ENCODE measurements at regions not wholly inside any gene's neighbourhood (a gene's known extent, or its start where the extent isn't known, plus 50 kb on each side); places are given as distances from the start of the nearest gene placed in this dataset.

DNA sequence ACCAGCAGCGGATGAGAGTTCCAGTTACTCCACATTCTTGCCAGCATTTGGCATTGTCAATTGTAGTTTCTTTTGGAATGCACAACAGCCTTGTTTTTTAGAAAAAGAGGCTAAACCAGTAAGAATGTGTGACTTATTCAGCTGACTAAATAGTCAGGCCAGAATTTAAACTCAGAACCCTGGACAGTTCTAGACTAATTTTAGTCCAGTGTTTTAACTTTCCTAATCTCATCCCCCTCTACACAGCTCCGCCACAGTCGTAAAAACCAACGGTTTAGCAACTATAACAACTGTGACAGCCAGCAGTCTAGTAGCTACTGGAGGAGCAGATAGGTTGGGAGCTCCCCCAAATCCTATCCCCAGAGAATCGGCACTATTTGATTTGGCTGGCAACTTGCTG lies 103.7 kb downstream of the FOXD1 start:
- intact Hi-C loops (cut with DNase I): no loop called here
- H3K4me1 ChIP-seq: no peaks in the 10 kb centered on the region
- H3K27ac ChIP-seq: no peak overlapping the region
- no peaks in the 10 kb centered on the region for H3K9me3 ChIP-seq
- H3K36me3 ChIP-seq: no peaks in the 10 kb centered on the region
- no peak overlapping the region for H3K4me3 ChIP-seq (replicated peaks in 1 of 3)
- peaks cover 5% of the 10 kb centered on the region for H3K27me3 ChIP-seq
- no peak for DNase-seq
- WGBS, 2 donors: 84 to 88% methylated on average over 5 of the region's 5 CpGs
- TF ChIP-seq CTCF (IDR thresholded peaks at IDR 0.05): no peak
- TF ChIP-seq POLR2A (IDR thresholded peaks at IDR 0.05): no peak

- Histone ChIP-seq H3K27me3 (peaks cover 5% of the 10 kb centered on the region), H3K4me1 (no peaks in the 10 kb centered on the region), H3K4me3 (replicated peaks in 1 of 3) (no peak overlapping the region), H3K27ac (no peak overlapping the region), H3K9me3 (no peaks in the 10 kb centered on the region), H3K36me3 (no peaks in the 10 kb centered on the region)
- intact Hi-C loops (cut with DNase I): no loop called here
- DNase-seq: no peak
- WGBS, 2 donors: 88% methylated on average over 4 of the region's 4 CpGs
- TF ChIP-seq CTCF (IDR thresholded peaks at IDR 0.05) (no peak), POLR2A (IDR thresholded peaks at IDR 0.05) (no peak)
These were observed 108.9 kb downstream of the FOXD1 start for GRCh38 chr5:73339711-73340110.

DNA sequence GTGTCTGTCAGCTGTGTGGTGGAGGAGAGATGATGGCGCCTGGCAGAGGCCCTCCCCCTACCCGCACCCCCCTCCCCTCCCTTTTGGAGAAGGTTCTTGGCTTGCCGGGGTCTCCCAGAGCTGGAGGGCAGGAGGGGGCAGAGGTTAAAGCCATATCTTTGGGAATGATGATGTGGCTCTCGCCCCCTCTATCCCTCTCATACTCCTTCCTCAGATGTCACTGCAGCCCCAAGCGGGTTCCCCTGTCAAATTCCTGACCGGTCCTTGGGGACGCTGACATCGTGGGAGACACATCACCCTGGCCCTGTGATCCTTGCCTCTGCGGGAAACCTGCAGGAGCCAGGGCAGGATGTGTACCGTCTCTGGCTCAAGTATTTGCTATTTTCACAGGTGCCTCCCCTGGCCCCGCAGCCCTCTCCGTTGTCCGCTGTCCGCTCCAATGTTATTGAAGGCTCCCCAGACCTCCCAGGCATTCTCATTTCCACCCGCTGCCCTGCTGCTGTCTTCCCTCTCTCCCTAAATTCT lies 109.5 kb downstream of the FOXD1 start:
- no peaks in the 10 kb centered on the region for H3K36me3 ChIP-seq
- no peak for TF ChIP-seq POLR2A (IDR thresholded peaks at IDR 0.05)

GRCh38 chr5:73338256-73339050 lies 110.1 kb downstream of the FOXD1 start:
- no peaks in the 10 kb centered on the region for H3K4me1 ChIP-seq
- H3K4me3 ChIP-seq (replicated peaks in 1 of 3): no peak overlapping the region
- H3K27me3 ChIP-seq: peaks cover 5% of the 10 kb centered on the region
- WGBS, 2 donors: 60 to 63% methylated on average over 16 to 17 of the region's 17 CpGs
- no peak for DNase-seq
- no peaks in the 10 kb centered on the region for H3K9me3 ChIP-seq
- TF ChIP-seq CTCF (IDR thresholded peaks at IDR 0.05): no peak
- no peak for TF ChIP-seq POLR2A (IDR thresholded peaks at IDR 0.05)
- H3K27ac ChIP-seq: no peak overlapping the region
- intact Hi-C loops (cut with DNase I): no loop called here
- H3K36me3 ChIP-seq: no peaks in the 10 kb centered on the region

More for the DNA sequence above, 109.5 kb downstream of the FOXD1 start:
- 46 to 50% methylated on average over 14 to 15 of the region's 15 CpGs for WGBS, 2 donors
- Histone ChIP-seq H3K27ac (no peak overlapping the region), H3K4me1 (no peaks in the 10 kb centered on the region), H3K4me3 (replicated peaks in 1 of 3) (no peak overlapping the region), H3K27me3 (peaks cover 5% of the 10 kb centered on the region), H3K9me3 (no peaks in the 10 kb centered on the region)
- no peak for DNase-seq
- intact Hi-C loops (cut with DNase I): no loop called here

GRCh38 chr5:73337586-73338255 lies 110.9 kb downstream of the FOXD1 start:
- no peak for DNase-seq
- Histone ChIP-seq H3K27me3 (peaks cover 5% of the 10 kb centered on the region), H3K9me3 (no peaks in the 10 kb centered on the region), H3K36me3 (no peaks in the 10 kb centered on the region), H3K4me1 (no peaks in the 10 kb centered on the region), H3K27ac (no peak overlapping the region), H3K4me3 (replicated peaks in 1 of 3) (no peak overlapping the region)
- WGBS, 2 donors: 70 to 72% methylated on average over 9 of the region's 9 CpGs
- no peak for TF ChIP-seq POLR2A (IDR thresholded peaks at IDR 0.05)
- TF ChIP-seq CTCF (IDR thresholded peaks at IDR 0.05): no peak
- intact Hi-C loops (cut with DNase I): no loop called here
